ENCODE measurements at regions not wholly inside any gene's neighbourhood (a gene's known extent, or its start where the extent isn't known, plus 50 kb on each side); places are given as distances from the start of the nearest gene placed in this dataset.

DNA sequence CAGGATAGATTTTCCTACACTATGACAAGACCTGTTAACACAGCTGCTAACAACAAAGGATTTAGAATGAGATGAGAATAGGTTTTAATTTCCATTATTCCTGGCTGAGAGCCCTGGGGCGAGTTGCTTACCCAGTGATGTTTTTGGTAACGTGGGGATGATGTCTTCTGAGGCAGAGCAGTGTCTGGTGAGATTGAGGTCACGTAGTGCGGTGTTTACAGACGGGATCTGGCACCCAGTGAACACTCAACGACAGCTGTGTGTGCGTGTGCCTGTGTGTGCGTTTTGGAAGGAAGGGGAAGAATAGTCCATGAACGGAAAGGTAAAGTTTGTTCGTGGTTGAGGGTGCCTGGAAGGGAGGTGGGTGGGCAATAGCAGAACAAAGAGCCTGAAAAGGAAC is 384.7 kb downstream of the C6orf118 start:
- TF ChIP-seq, protein P1, sequence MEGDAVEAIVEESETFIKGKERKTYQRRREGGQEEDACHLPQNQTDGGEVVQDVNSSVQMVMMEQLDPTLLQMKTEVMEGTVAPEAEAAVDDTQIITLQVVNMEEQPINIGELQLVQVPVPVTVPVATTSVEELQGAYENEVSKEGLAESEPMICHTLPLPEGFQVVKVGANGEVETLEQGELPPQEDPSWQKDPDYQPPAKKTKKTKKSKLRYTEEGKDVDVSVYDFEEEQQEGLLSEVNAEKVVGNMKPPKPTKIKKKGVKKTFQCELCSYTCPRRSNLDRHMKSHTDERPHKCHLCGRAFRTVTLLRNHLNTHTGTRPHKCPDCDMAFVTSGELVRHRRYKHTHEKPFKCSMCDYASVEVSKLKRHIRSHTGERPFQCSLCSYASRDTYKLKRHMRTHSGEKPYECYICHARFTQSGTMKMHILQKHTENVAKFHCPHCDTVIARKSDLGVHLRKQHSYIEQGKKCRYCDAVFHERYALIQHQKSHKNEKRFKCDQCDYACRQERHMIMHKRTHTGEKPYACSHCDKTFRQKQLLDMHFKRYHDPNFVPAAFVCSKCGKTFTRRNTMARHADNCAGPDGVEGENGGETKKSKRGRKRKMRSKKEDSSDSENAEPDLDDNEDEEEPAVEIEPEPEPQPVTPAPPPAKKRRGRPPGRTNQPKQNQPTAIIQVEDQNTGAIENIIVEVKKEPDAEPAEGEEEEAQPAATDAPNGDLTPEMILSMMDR (conservative IDR thresholded peaks at IDR 0.05; ENCODE audit: low read length), result no peak
- no peak for TF ChIP-seq EZH2phosphoT487 (IDR thresholded peaks at IDR 0.05; ENCODE audit: borderline replicate concordance)
